ENCODE measurements at regions not wholly inside any gene's neighbourhood (a gene's known extent, or its start where the extent isn't known, plus 50 kb on each side); places are given as distances from the start of the nearest gene placed in this dataset.
"Not testable (repeated sequence)": the region's sequence is repeated elsewhere in the genome, so short reads cannot be mapped to it uniquely, and the experiment has no call there.

DNA sequence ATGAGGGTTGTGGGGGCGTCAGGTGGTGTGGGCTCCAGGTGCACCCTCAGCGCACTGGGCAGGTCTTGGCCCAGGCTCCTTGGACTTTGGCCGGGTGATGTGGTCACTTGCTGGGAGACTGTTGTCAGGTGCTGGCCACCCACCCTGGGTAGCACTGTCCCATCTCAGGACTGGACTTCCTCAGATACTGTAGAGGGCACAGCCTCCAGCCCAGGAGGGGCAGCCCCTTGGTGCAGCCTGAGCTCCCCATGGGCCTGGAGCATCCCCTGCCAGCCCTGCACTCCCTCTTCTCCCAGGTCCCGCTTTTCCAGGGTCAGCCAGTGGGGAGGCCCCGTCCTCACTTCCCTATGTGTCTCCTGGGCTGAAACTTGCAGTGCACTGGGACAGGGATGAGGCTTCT, 592.3 kb downstream of the CWH43 start:
- not testable (repeated sequence) for DNase-seq

DNA sequence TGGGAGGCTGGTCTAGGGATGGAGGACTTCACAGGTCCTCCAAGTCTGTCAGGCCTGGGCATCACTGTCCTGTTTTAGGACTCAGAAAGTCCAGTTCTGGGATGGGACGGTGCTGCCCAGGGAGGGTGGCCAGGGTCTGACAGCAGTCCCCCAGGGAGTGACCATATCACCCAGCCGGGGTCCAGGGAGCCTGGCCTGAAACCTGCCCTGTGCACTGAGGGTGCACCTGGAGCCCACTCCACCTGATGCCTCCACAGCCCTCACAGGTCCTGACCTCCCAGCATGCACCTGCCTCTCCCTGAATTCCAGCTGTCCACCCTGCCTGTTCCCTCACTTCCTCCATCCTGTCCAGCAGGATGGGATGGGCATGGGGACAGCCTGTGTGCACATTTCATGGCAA, 592.8 kb downstream of the CWH43 start:
- DNase-seq = not testable (repeated sequence)

DNA sequence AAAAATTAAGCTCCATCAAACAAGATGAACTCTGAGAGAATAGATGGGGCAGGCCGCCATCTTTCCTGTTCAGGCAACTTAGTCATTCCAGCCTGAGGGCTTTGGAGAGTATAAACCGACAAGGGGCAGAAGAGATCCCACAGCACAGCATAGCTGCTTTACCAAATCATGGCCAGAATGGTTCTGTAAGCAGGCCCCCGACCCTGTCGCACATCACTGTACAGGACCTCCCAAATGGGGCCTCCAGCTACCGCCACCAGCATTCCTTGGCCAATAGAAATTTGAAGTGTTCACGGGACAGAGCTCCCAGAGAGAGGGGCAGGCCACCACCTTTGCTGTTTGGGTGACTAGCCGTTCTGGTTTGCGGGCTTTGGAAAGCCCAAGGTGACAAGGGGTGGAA, 594.1 kb downstream of the CWH43 start:
- not testable (repeated sequence) for DNase-seq

GRCh38 chr4:49588401-49588800, 602.3 kb downstream of the CWH43 start:
- not testable (repeated sequence) for DNase-seq

DNA sequence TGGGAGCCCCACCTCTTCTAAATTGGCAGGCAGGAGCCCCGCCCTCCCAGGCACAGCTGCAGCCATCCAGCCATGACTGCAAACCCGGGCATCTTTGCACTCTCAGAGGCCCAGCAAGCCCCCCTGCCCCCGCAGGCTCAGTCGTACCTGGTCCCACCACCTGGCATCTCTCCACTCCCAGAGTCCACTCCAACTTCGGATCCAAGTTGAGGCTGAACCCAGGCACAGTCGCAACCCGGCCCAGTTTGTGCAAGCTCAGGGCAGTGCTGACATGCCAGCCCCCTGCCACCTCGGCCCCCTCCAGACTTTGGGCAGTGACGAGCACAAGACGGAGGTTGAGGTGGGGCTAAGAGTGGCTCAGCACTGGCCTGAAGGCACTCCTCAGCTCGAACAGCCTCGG, 632.4 kb downstream of the CWH43 start:
- not testable (repeated sequence) for DNase-seq

GRCh38 chr4:49626478-49626877, 640.4 kb downstream of the CWH43 start:
- not testable (repeated sequence) for DNase-seq
